GM21423 (cell line): ENCODE measurements at regions not wholly inside any gene's neighbourhood (a gene's known extent, or its start where the extent isn't known, plus 50 kb on each side); places are given as distances from the start of the nearest gene placed in this dataset.
A peak's percentile ranks its signal among the peaks of the same experiment; 100 is the strongest.

ENCODE experiments used
- ATAC-seq: cut with Tn5 transposase; IDR thresholded peaks from one replicate; pipeline ENCODE4 v1.9.1; 2021; ENCODE audit warnings: mild to moderate bottlenecking, moderate library complexity; ENCODE audit not compliant: unreplicated experiment

DNA sequence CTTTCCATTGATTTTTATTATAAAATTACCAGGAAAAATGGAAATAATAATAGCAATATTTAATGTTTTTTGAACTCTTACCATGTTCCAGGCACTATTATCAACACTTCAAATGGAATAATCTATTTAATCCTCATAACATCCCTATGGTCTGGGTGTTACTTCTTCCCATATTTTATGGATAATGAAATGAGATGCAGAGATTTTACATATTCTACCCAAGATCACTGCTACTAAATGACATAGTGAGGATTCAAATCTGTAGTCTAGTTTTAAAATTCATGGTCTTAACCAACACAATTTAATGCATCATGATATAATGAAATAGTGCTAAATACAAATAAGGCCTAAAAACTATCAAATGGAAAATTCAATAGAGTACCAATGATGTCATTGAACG, 70.4 kb upstream of the COL3A1 start:
- ATAC-seq = no peak

DNA sequence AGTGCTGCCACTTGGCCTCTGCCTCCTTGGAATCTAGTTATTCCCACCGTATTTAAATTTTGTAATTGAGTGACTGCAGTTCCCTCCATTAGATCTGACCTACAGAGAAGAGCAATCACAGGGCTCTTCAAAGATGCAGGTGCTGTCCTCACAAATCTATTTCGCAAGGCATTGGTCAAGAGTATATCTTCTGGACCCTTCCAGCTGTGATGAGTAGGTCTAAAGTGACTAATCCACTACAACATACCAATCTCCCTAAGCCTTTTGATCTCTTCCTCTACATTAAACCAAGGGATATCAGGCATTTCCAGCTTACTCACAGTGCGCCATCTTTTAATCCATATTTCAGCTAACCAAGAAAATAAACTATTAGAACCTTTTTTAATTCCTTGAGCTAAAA, 65.1 kb upstream of the COL3A1 start:
- ATAC-seq = no peak

DNA sequence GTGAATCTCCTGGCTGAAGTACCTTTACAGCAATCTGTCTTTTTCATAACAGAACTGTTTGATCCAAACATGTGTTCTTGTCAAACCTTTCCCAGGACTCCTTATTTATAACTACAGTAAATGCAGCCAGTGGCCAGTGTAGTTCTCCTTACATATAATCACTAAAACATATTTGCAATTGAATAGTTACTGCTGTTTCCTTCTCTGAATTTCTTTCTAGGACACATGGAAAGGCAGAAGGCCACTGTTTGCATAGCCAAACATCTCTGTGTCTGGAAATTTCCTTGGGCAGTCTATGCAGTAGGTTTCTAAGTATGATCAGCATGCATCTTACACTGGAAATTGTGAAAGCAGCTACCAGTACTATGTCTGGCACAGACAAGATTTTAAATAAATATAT, 57.4 kb upstream of the COL3A1 start:
- ATAC-seq = no peak

DNA sequence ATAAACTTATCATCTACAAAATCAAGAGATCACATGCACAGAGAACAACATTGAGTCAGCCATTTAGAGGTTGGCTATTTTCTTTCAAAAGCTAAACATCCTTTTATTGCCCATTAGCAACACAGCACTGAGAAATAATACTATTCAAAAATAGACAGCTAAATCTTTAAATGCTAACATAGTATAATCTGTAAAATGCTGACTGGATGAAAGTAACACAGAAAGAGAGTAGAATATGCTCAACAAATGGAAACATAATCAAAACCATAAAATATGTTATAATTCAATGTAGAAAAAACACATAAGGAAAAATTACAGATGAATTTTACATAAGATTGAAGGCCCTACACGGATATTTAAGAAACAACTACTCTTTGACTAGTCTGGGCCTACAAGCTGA, 56.5 kb upstream of the COL3A1 start:
- ATAC-seq = no peak

DNA sequence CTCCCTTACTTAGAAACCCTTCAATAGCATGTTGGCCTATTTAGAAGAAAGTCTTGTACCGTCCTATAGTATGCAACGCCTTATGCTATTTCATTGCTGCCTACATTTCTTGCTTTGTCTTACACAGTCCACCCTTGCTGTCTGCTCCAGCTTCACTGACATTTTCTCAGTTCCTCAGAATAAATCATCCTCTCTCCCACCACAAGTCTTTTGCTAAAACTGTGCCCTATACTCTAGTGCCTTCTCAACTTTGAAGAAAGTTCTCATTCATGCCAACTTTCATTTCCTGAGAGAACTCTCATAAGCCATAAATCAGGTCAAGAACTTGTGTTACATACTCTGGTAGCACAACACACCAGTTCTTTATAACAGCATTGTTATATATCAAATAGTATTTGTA, 54.3 kb upstream of the COL3A1 start:
- peak; percentile 54 for ATAC-seq

DNA sequence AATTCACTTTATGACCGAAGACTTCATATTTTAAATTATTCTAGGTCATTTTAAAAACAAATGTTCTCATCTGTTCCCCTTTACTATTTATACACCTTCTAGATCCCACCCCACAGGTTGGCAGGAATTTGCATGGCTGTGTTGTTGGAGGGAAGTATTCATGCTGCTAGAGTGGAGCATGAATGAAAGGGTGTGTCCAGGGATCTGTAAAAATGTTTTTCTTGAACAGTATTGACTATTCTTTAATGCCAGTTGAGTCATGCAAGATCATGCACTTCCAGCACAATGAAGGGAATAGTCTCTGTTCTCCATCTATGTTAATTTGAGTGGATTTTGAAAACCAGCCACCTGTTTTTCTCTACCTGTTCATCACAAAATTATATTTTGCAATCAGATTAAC, 52.0 kb upstream of the COL3A1 start:
- no peak for ATAC-seq
